ENCODE measurements at regions not wholly inside any gene's neighbourhood (a gene's known extent, or its start where the extent isn't known, plus 50 kb on each side); places are given as distances from the start of the nearest gene placed in this dataset.
"Not testable (repeated sequence)": the region's sequence is repeated elsewhere in the genome, so short reads cannot be mapped to it uniquely, and the experiment has no call there.

DNA sequence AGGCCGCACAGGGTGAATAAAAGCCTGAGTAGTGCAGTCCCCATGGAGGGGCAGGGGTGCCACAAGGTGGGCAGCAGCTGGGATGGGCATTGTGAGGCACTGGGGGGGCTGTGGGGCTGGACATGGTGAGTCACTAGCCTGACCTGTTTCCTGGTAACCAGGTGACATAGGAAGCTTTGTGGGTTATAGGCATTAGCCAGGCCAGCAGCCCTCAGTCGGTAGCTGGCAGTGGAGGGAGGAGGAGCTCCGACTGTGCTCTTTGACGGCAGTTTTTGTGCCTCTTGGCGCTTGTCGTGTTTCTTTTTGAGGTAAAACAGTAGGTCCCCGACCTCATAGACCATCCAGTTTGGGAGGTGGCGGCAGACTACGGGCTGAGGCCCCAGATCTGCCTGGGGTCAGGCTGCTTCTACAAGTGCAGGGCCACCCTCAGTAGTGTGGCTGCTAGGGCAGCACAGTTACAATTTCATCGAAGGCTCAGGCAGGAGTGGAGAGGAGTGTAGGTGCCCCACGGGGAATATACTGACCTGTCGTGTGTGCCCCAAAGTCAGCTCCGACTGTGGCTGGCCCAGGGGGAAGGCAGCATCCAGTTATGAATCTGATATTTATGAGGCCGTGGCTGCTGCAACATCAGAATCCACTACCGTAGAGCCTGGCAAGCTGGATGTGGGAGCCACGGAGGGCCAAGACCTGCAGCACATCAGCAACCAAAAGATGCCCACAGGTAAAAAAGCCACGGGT is 107.7 kb downstream of the CRYBB2 start:
- no peak for DNase-seq (ENCODE audit: low read depth)
- no peak overlapping the region for H3K4me3 ChIP-seq (ENCODE audit: low read length)
- TF ChIP-seq, protein P1, sequence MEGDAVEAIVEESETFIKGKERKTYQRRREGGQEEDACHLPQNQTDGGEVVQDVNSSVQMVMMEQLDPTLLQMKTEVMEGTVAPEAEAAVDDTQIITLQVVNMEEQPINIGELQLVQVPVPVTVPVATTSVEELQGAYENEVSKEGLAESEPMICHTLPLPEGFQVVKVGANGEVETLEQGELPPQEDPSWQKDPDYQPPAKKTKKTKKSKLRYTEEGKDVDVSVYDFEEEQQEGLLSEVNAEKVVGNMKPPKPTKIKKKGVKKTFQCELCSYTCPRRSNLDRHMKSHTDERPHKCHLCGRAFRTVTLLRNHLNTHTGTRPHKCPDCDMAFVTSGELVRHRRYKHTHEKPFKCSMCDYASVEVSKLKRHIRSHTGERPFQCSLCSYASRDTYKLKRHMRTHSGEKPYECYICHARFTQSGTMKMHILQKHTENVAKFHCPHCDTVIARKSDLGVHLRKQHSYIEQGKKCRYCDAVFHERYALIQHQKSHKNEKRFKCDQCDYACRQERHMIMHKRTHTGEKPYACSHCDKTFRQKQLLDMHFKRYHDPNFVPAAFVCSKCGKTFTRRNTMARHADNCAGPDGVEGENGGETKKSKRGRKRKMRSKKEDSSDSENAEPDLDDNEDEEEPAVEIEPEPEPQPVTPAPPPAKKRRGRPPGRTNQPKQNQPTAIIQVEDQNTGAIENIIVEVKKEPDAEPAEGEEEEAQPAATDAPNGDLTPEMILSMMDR (IDR thresholded peaks at IDR 0.05; ENCODE audit: insufficient read depth, low read depth, low read length, missing control alignments), result no peak

DNA sequence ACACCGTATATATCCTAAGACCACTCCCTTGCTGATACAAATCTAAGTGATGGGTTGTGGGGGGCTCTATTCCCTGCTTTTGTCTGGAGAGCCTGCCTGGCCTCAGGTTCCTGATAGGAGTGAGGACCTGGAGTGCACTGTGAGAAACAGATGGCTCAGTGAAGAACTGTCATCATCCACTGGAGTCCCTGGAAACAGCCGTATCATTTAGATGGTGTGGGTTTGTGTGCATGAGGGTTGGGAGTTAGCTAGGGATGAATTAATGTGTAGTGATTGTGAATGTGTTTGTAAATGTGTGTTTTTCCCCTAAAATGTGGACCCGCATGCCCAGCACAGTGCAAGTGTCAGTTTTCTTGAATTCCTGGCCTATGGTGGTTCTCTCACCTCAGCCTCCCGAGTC is 111.6 kb downstream of the CRYBB2 start:
- TF ChIP-seq, protein P1 (IDR thresholded peaks at IDR 0.05; ENCODE audit: insufficient read depth, low read depth, low read length, missing control alignments), result no peak
- DNase-seq (ENCODE audit: low read depth), result no peak
- H3K4me3 ChIP-seq (ENCODE audit: low read length), result no peak overlapping the region

DNA sequence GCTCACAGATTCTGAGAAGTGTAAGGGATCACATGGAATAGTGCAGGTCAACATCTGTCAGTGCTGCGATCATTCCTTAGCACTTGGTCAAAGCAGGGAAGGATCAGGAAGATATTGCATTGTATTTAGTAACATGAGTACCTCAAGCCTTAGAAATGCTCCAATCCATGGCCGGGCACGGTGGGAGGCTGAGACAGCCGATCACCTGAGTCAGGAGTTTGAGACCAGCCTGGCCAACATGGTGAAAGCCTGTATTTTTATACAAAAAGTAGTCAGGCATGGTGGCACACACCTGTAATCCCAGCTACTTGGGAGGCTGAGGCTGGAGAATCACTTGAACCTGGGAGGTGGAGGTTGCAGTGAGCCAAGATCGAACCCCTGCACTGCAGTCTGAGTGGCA is 112.5 kb downstream of the CRYBB2 start:
- not testable (repeated sequence) for DNase-seq (ENCODE audit: low read depth)

DNA sequence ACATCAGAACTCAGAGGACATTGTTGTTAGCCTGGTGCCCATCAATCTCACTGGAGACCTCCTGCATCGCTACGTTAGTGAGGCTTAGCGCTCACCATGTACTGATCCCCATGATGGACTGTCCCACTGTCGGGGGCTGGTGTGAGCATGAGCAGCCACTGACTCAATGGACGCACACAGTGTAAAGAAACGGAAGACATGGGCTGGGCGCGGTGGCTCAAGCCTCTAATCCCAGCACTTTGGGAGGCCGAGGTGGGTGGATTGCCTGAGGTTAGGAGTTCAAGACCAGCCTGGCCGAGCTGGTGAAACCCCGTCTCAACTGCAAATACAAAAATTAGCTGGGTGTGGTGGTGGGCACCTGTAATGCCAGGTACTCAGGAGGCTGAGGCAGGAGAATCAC is 112.9 kb downstream of the CRYBB2 start:
- no peak for DNase-seq (ENCODE audit: low read depth)
- no peak overlapping the region for H3K4me3 ChIP-seq (ENCODE audit: low read length)
- TF ChIP-seq, protein P1 (IDR thresholded peaks at IDR 0.05; ENCODE audit: insufficient read depth, low read depth, low read length, missing control alignments), result no peak

More for the DNA sequence above, 112.5 kb downstream of the CRYBB2 start:
- not testable (repeated sequence) for H3K4me3 ChIP-seq (ENCODE audit: low read length)

DNA sequence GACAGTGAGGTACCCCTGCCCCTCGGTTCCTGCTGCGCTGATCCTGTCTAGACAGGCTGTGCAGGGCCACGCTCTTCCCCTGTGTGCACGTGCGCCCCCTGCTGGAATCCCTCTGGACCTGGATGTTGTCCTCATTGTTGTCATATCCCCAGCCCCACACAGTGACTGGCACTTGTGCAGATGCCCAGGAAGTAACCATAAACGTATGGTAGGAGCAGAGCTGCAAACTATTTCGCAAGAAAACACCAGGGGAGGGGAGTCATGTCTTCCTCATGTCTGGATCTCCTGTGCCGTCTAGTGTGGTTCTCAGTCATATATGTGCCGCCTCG is 114.7 kb downstream of the CRYBB2 start:
- peak; percentile 33 for DNase-seq (ENCODE audit: low read depth)
- TF ChIP-seq, protein P1 (IDR thresholded peaks at IDR 0.05; ENCODE audit: insufficient read depth, low read depth, low read length, missing control alignments), result peak; percentile 32
- no peak overlapping the region for H3K4me3 ChIP-seq (ENCODE audit: low read length)

DNA sequence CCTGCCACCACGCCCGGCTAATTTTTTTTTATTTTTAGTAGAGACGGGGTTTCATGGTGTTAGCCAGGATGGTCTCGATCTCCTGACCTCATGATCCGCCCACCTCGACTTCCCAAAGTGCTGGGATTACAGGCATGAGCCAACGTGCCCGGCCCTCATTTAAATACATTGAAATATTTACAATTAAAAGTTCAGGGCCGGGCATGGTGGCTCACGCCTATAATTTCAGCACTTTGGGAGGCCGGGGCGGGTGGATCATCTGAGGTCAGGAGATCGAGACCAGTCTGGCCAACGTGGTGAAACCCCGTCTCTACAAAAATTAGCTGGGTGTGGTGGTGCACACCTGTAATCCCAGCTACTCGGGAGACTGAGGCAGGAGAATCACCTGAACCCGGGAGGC is 115.2 kb downstream of the CRYBB2 start:
- not testable (repeated sequence) for H3K4me3 ChIP-seq (ENCODE audit: low read length); DNase-seq (ENCODE audit: low read depth)

DNA sequence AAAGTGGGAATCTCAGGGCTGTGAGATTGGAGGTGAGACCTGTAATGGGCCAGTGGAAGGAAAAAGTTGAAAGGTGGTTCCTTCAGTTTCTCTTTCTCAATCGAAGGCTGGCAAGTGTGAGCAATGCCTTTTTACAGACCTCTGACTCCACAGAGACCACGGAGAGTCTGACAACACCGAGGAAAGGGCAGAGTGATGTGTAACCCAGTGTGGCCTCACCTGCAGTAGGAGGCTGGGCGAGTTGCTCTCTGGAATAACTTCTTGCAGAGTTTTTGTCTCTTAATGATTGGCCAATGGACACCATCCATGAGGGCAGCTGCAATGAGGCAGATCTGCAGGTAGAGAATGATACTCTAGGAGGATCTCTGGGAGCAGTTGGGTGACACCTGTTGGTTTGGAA is 115.8 kb downstream of the CRYBB2 start:
- not testable (repeated sequence) for DNase-seq (ENCODE audit: low read depth); H3K4me3 ChIP-seq (ENCODE audit: low read length)

DNA sequence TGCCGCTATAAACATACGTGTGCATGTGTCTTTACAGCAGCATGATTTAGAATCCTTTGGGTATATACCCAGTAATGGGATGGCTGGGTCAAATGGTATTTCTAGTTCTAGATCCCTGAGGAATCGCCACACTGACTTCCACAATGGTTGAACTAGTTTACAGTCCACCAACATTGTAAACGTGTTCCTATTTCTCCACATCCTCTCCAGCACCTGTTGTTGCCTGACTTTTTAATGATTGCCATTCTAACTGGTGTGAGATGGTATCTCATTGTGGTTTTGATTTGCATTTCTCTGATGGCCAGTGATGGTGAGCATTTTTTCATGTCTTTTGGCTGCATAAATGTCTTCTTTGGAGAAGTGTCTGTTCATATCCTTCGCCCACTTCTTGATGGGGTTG is 121.1 kb downstream of the CRYBB2 start:
- not testable (repeated sequence) for H3K4me3 ChIP-seq (ENCODE audit: low read length); DNase-seq (ENCODE audit: low read depth)

DNA sequence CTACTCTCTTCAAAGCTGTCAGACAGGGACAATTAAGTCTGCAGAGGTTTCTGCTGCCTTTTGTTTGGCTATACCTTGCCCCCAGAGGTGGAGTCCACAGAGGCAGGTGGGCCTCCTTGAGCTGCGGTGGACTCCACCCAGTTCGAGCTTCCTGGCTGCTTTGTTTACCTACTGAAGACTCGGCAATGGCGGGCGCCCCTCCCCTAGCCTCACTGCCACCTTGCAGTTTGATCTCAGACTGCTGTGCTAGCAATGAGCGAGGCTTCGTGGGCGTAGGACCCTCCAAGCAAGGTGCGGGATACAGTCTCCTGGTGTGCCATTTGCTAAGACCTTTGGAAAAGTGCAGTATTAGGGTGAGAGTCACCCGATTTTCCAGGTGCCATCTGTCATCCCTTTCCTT is 124.9 kb downstream of the CRYBB2 start:
- DNase-seq (ENCODE audit: low read depth); H3K4me3 ChIP-seq (ENCODE audit: low read length): not testable (repeated sequence)

Data from epithelial cell of esophagus (primary cell).